ENCODE measurements at regions not wholly inside any gene's neighbourhood (a gene's known extent, or its start where the extent isn't known, plus 50 kb on each side); places are given as distances from the start of the nearest gene placed in this dataset.

DNA sequence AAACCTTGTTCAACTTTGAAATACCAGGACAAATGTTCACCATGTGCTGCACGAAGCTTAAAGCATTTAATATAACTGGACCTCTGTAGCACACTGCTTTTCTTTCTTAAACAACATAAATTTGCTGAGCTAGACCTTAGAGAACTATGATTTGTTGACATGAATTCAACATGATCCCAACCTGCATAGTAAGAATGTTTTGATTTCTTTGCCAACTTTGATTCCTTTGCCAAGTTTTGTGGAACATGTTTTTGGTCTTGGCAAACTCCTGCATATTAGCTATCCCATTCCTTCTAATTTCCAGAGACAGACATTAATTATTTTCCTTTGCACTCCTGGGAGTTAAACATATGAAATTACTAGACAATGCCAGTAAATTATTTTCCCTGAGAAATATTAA lies 197.2 kb upstream of the RBMS3 start:
- TF ChIP-seq, protein P1, sequence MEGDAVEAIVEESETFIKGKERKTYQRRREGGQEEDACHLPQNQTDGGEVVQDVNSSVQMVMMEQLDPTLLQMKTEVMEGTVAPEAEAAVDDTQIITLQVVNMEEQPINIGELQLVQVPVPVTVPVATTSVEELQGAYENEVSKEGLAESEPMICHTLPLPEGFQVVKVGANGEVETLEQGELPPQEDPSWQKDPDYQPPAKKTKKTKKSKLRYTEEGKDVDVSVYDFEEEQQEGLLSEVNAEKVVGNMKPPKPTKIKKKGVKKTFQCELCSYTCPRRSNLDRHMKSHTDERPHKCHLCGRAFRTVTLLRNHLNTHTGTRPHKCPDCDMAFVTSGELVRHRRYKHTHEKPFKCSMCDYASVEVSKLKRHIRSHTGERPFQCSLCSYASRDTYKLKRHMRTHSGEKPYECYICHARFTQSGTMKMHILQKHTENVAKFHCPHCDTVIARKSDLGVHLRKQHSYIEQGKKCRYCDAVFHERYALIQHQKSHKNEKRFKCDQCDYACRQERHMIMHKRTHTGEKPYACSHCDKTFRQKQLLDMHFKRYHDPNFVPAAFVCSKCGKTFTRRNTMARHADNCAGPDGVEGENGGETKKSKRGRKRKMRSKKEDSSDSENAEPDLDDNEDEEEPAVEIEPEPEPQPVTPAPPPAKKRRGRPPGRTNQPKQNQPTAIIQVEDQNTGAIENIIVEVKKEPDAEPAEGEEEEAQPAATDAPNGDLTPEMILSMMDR (IDR thresholded peaks at IDR 0.05), result no peak

DNA sequence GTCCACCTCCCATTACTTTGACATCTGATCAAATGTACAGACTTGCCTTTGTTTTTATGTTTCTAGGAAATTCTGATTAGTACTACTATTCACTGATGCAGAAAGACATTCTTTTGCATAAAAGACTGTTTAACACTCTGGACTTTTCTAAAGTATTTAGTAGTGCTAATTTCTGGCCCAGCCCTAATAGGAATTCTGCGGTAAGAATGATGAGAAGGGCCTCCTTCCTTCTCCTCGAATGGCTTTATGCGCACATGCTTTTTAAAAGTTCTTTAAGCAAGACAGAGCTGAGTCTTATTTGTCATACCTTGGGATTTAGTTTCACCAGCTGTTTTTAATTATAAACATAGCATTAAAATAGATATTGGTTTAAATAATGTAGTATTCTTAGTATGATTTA lies 192.3 kb upstream of the RBMS3 start:
- TF ChIP-seq, protein P1 (IDR thresholded peaks at IDR 0.05), result no peak

DNA sequence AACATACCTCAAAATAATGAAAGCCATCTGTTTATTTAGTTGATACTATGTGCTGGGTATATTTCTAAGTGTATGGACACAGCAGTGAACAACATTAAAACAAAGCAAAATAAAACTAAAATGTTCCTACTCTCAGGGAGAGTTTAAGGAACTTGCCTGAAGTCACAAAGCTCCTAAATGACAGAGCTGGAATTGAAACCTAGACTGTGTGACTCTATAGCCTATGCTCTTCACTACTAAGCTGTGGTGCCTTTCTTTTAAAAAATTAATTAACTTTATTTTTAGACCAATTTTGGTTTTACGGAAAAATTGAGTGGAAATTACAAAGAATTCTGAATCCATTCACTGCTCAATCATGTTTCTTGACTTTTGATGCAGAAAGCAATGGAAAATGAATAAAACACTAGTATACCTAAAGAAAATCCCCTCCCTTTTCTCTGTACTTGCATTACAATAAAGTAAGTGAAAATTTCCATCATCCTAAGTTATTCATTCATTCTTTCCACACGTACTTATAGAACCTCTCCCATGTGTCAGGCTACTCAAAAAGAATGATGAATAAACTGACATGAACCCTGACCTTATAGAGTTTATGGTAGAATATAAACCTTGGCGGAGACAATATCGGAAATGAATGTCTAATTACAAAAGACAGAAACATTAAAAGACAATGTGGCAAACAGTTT lies 189.8 kb upstream of the RBMS3 start:
- TF ChIP-seq, protein P1 (IDR thresholded peaks at IDR 0.05), result no peak

DNA sequence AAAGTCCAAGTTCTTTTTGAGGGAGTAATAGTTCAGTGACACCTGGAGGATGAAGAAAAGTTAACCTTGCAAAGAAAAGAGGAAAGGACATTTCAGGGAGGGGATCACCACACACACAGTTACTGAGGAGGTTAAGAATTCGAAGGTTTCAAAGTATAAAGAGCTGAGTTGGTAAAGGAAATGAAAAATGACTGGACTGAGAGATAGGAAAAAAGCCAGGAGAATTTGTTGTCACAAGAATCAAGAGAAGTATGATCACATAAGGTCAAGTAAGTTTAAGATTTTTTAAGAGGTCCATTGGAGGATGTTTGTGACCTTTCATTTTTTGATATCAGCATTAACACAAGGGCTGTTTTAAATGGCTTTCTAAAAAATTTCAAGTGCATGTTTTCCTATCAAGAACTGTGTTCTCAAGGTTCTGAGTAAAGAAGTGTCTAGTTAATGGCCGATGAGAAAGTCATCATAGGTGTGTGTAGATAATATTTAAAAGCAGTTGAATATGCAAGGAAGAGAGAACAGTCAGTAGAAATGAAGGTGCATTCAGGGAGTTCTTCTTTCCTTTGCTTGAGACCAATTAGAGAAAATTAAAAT lies 189.2 kb upstream of the RBMS3 start:
- TF ChIP-seq, protein P1 (IDR thresholded peaks at IDR 0.05), result no peak

DNA sequence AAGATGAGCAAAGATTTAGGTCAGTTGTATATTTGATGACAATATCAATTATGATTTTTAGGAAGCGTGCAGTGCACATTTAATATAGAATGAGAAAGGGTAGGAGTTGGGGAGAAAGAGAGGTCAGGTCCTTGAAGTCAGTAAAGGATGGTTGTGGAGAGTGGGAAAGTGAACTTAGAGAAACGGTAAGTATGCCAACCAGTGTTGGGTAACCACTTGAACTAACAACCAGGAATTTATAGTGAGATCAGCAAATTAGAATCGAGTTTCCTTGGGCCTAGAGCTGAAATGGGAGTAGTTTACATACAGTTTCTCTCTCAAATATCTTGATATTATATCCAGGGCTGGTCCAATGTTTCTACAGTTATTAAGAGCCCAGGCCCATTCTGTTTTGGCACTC lies 188.5 kb upstream of the RBMS3 start:
- TF ChIP-seq, protein P1 (IDR thresholded peaks at IDR 0.05), result no peak

DNA sequence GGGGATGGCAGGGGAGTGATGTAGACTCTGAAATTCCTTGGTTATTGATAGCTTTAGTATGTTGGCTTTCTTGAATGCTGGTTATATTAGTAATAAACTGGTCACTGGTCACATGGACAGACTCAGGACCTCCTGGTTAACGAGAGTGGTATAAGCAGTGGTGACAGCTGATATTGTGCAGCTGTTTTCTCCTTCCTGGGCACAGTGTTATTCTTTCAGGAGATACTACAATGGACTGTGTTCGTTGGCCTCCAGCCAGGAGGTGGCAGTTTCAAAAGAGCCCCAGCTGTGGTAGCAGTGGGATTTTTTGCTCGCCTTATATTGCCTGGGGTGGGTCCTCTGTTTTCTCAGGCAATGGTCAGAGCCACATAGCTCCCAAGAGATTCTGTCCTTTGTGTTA lies 181.6 kb upstream of the RBMS3 start:
- TF ChIP-seq, protein P1 (IDR thresholded peaks at IDR 0.05), result no peak

DNA sequence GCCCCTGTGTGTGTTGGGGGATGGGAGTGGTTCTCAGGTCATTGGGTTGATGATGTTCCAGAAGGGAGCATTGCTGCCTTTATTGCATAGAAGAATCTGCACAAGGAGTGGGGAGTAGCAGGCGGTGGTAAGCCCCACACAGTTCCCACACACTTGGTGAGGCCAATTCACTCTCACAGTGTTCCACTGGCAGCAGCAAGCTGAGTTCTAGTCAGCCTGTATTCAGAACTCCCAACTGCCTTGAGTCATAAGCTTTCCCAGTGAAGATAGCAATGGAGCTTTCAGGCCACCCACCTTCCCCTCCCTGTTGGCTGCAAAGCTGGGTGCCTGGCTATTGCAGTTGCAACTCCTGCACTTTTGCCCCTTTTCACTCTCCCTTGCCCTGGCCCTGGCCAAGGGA lies 181.1 kb upstream of the RBMS3 start:
- TF ChIP-seq, protein P1 (IDR thresholded peaks at IDR 0.05), result no peak

Data from LNCAP (cell line).